ENCODE measurements at regions not wholly inside any gene's neighbourhood (a gene's known extent, or its start where the extent isn't known, plus 50 kb on each side); places are given as distances from the start of the nearest gene placed in this dataset.

- Mint-ChIP-seq H3K4me1 (no peaks in the 10 kb centered on the region), H3K27ac (no peak overlapping the region), H3K9me3 (no peaks in the 10 kb centered on the region), H3K36me3 (ENCODE audit: low read depth) (no peaks in the 10 kb centered on the region), H3K27me3 (no peaks in the 10 kb centered on the region), H3K4me3 (no peak overlapping the region)
- intact Hi-C loops (cut with micrococcal nuclease): no loop called here
- no peak for DNase-seq
Observed at GRCh38 chr2:5970347-5970746, 278.2 kb downstream of the SOX11 start.

GRCh38 chr2:5974477-5974876 lies 282.3 kb downstream of the SOX11 start:
- Mint-ChIP-seq H3K4me3 (no peak overlapping the region), H3K27ac (no peak overlapping the region), H3K4me1 (no peaks in the 10 kb centered on the region), H3K27me3 (no peaks in the 10 kb centered on the region), H3K36me3 (ENCODE audit: low read depth) (no peaks in the 10 kb centered on the region), H3K9me3 (no peaks in the 10 kb centered on the region)
- intact Hi-C loops (cut with micrococcal nuclease): no loop called here
- no peak for DNase-seq

GRCh38 chr2:5975401-5975800 lies 283.2 kb downstream of the SOX11 start:
- no peak overlapping the region for H3K4me3 Mint-ChIP-seq

GRCh38 chr2:5976531-5977065 lies 284.4 kb downstream of the SOX11 start:
- Mint-ChIP-seq H3K4me1 (no peaks in the 10 kb centered on the region), H3K36me3 (ENCODE audit: low read depth) (no peaks in the 10 kb centered on the region)

More at GRCh38 chr2:5975401-5975800, 283.2 kb downstream of the SOX11 start:
- Mint-ChIP-seq H3K27me3 (no peaks in the 10 kb centered on the region), H3K4me1 (no peaks in the 10 kb centered on the region), H3K9me3 (no peaks in the 10 kb centered on the region), H3K36me3 (ENCODE audit: low read depth) (no peaks in the 10 kb centered on the region), H3K27ac (no peak overlapping the region)
- no peak for DNase-seq
- intact Hi-C loops (cut with micrococcal nuclease): no loop called here

GRCh38 chr2:5977477-5977876 lies 285.3 kb downstream of the SOX11 start:
- peak; percentile 17 for DNase-seq
- H3K27ac Mint-ChIP-seq: no peak overlapping the region
- H3K9me3 Mint-ChIP-seq: no peaks in the 10 kb centered on the region
- no peaks in the 10 kb centered on the region for H3K4me1 Mint-ChIP-seq
- no peaks in the 10 kb centered on the region for H3K36me3 Mint-ChIP-seq (ENCODE audit: low read depth)
- H3K27me3 Mint-ChIP-seq: no peaks in the 10 kb centered on the region
- intact Hi-C loops (cut with micrococcal nuclease): no loop called here
- no peak overlapping the region for H3K4me3 Mint-ChIP-seq

More at GRCh38 chr2:5976531-5977065, 284.4 kb downstream of the SOX11 start:
- no peak for DNase-seq
- Mint-ChIP-seq H3K27ac (no peak overlapping the region), H3K27me3 (no peaks in the 10 kb centered on the region), H3K4me3 (no peak overlapping the region), H3K9me3 (no peaks in the 10 kb centered on the region)
- intact Hi-C loops (cut with micrococcal nuclease): no loop called here

GRCh38 chr2:5978131-5978751 lies 286.1 kb downstream of the SOX11 start:
- H3K27me3 Mint-ChIP-seq: no peaks in the 10 kb centered on the region
- H3K4me1 Mint-ChIP-seq: no peaks in the 10 kb centered on the region
- H3K9me3 Mint-ChIP-seq: no peaks in the 10 kb centered on the region
- H3K4me3 Mint-ChIP-seq: no peak overlapping the region
- H3K27ac Mint-ChIP-seq: no peak overlapping the region
- peak; percentile 36 for DNase-seq
- H3K36me3 Mint-ChIP-seq (ENCODE audit: low read depth): no peaks in the 10 kb centered on the region
- intact Hi-C loops (cut with micrococcal nuclease): no loop called here

- H3K27ac Mint-ChIP-seq: no peak overlapping the region
- no peaks in the 10 kb centered on the region for H3K27me3 Mint-ChIP-seq
- intact Hi-C loops (cut with micrococcal nuclease): no loop called here
- no peaks in the 10 kb centered on the region for H3K36me3 Mint-ChIP-seq (ENCODE audit: low read depth)
- no peaks in the 10 kb centered on the region for H3K4me1 Mint-ChIP-seq
- DNase-seq: no peak
- H3K4me3 Mint-ChIP-seq: no peak overlapping the region
- H3K9me3 Mint-ChIP-seq: no peaks in the 10 kb centered on the region
Observed at GRCh38 chr2:5980450-5981190, 288.4 kb downstream of the SOX11 start.

- intact Hi-C loops (cut with micrococcal nuclease): no loop called here
- Mint-ChIP-seq H3K4me3 (no peak overlapping the region), H3K4me1 (no peaks in the 10 kb centered on the region)
Observed at GRCh38 chr2:5982193-5982902, 290.2 kb downstream of the SOX11 start.

GRCh38 chr2:5982903-5983265 lies 290.7 kb downstream of the SOX11 start:
- Mint-ChIP-seq H3K27ac (no peak overlapping the region), H3K36me3 (ENCODE audit: low read depth) (no peaks in the 10 kb centered on the region), H3K27me3 (no peaks in the 10 kb centered on the region), H3K4me3 (no peak overlapping the region), H3K4me1 (no peaks in the 10 kb centered on the region), H3K9me3 (no peaks in the 10 kb centered on the region)
- no peak for DNase-seq
- intact Hi-C loops (cut with micrococcal nuclease): no loop called here

More at GRCh38 chr2:5982193-5982902, 290.2 kb downstream of the SOX11 start:
- Mint-ChIP-seq H3K27me3 (no peaks in the 10 kb centered on the region), H3K27ac (no peak overlapping the region), H3K36me3 (ENCODE audit: low read depth) (no peaks in the 10 kb centered on the region), H3K9me3 (no peaks in the 10 kb centered on the region)
- no peak for DNase-seq

GRCh38 chr2:5983511-5984272 lies 291.5 kb downstream of the SOX11 start:
- Mint-ChIP-seq H3K4me3 (no peak overlapping the region), H3K4me1 (no peaks in the 10 kb centered on the region), H3K9me3 (no peaks in the 10 kb centered on the region), H3K36me3 (ENCODE audit: low read depth) (no peaks in the 10 kb centered on the region), H3K27me3 (no peaks in the 10 kb centered on the region), H3K27ac (no peak overlapping the region)
- no peak for DNase-seq
- intact Hi-C loops (cut with micrococcal nuclease): no loop called here

GRCh38 chr2:5984273-5984655 lies 292.1 kb downstream of the SOX11 start:
- H3K36me3 Mint-ChIP-seq (ENCODE audit: low read depth): no peaks in the 10 kb centered on the region
- no peak overlapping the region for H3K4me3 Mint-ChIP-seq
- H3K27me3 Mint-ChIP-seq: no peaks in the 10 kb centered on the region
- no peaks in the 10 kb centered on the region for H3K9me3 Mint-ChIP-seq
- no peaks in the 10 kb centered on the region for H3K4me1 Mint-ChIP-seq
- DNase-seq: no peak
- intact Hi-C loops (cut with micrococcal nuclease): no loop called here
- no peak overlapping the region for H3K27ac Mint-ChIP-seq

- no peaks in the 10 kb centered on the region for H3K9me3 Mint-ChIP-seq
Observed at GRCh38 chr2:5984946-5985345, 292.8 kb downstream of the SOX11 start.

GRCh38 chr2:5985536-5986385 lies 293.6 kb downstream of the SOX11 start:
- no peak for DNase-seq
- intact Hi-C loops (cut with micrococcal nuclease): no loop called here
- Mint-ChIP-seq H3K9me3 (no peaks in the 10 kb centered on the region), H3K27ac (no peak overlapping the region), H3K36me3 (ENCODE audit: low read depth) (no peaks in the 10 kb centered on the region), H3K27me3 (no peaks in the 10 kb centered on the region), H3K4me1 (no peaks in the 10 kb centered on the region), H3K4me3 (no peak overlapping the region)

More at GRCh38 chr2:5984946-5985345, 292.8 kb downstream of the SOX11 start:
- Mint-ChIP-seq H3K27ac (no peak overlapping the region), H3K4me3 (no peak overlapping the region), H3K4me1 (no peaks in the 10 kb centered on the region), H3K27me3 (no peaks in the 10 kb centered on the region), H3K36me3 (ENCODE audit: low read depth) (no peaks in the 10 kb centered on the region)
- DNase-seq: no peak
- intact Hi-C loops (cut with micrococcal nuclease): no loop called here

Data from activated CD4-positive, alpha-beta T cell treated with anti-CD3 and anti-CD28 coated beads, Interleukin-2, amount 10 ng/mL, durations not matched to agents 24 days and 14 days (primary cell).